ENCODE measurements at regions not wholly inside any gene's neighbourhood (a gene's known extent, or its start where the extent isn't known, plus 50 kb on each side); places are given as distances from the start of the nearest gene placed in this dataset.
"Not testable (repeated sequence)": the region's sequence is repeated elsewhere in the genome, so short reads cannot be mapped to it uniquely, and the experiment has no call there.

DNA sequence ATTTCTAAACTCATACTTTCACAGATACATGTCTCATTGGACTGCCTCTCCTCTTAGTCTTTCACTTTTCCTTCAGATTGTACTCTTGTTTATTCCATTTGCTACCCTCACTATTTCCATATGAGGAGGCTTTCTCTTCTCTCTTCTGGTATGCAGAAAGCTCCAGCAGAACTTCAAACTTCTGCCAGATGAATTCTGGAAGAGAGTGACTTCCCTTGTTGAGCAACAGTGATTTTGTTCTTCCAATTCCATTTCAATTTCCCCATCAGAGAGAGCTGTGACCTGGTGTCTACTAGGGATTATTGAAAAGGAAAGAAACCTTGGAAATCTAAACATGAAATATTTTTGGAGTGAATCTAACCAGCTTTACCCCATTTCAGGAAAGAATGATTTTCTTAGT is 523.2 kb upstream of the ZNF717 start:
- TF ChIP-seq, protein P1, sequence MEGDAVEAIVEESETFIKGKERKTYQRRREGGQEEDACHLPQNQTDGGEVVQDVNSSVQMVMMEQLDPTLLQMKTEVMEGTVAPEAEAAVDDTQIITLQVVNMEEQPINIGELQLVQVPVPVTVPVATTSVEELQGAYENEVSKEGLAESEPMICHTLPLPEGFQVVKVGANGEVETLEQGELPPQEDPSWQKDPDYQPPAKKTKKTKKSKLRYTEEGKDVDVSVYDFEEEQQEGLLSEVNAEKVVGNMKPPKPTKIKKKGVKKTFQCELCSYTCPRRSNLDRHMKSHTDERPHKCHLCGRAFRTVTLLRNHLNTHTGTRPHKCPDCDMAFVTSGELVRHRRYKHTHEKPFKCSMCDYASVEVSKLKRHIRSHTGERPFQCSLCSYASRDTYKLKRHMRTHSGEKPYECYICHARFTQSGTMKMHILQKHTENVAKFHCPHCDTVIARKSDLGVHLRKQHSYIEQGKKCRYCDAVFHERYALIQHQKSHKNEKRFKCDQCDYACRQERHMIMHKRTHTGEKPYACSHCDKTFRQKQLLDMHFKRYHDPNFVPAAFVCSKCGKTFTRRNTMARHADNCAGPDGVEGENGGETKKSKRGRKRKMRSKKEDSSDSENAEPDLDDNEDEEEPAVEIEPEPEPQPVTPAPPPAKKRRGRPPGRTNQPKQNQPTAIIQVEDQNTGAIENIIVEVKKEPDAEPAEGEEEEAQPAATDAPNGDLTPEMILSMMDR (conservative IDR thresholded peaks at IDR 0.05; ENCODE audit: low read depth, low read length) = no peak
- peak; percentile 84 for DNase-seq (ENCODE audit: low read depth)
- no peak overlapping the region for H3K4me3 ChIP-seq (ENCODE audit: low read depth, low read length)

DNA sequence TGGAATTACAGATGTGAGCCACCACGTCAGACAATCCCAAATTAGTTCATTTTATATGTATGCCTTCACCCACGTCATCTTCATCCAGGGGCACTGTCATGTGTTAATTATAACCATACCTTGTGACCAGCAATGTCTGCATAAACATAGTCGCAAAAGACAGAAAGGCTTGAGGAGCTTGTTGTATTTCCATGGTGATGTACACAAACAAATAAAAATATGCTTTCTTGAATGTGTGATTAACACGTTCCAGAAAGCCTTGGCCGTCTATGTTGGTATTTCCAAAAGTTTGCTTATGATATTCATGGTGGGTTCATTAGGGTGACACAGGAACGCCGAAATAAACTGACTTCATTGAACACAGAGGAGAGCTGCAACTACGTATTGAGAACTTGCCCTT is 524.7 kb upstream of the ZNF717 start:
- TF ChIP-seq, protein P1 (conservative IDR thresholded peaks at IDR 0.05; ENCODE audit: low read depth, low read length) = no peak
- peak; percentile 63 for DNase-seq (ENCODE audit: low read depth)
- no peak overlapping the region for H3K4me3 ChIP-seq (ENCODE audit: low read depth, low read length)

GRCh38 chr3:76310667-76311066 is 525.3 kb upstream of the ZNF717 start:
- peak overlapping the region; percentile 45 for H3K4me3 ChIP-seq (ENCODE audit: low read depth, low read length)
- TF ChIP-seq, protein P1 (conservative IDR thresholded peaks at IDR 0.05; ENCODE audit: low read depth, low read length) = no peak
- no peak for DNase-seq (ENCODE audit: low read depth)

GRCh38 chr3:76311941-76312340 is 526.6 kb upstream of the ZNF717 start:
- H3K4me3 ChIP-seq (ENCODE audit: low read depth, low read length) = peak overlapping the region; percentile 45
- no peak for DNase-seq (ENCODE audit: low read depth)

GRCh38 chr3:76315906-76316305 is 530.6 kb upstream of the ZNF717 start:
- not testable (repeated sequence) for DNase-seq (ENCODE audit: low read depth); H3K4me3 ChIP-seq (ENCODE audit: low read depth, low read length)

More at GRCh38 chr3:76311941-76312340, 526.6 kb upstream of the ZNF717 start:
- TF ChIP-seq, protein P1 (conservative IDR thresholded peaks at IDR 0.05; ENCODE audit: low read depth, low read length) = no peak

DNA sequence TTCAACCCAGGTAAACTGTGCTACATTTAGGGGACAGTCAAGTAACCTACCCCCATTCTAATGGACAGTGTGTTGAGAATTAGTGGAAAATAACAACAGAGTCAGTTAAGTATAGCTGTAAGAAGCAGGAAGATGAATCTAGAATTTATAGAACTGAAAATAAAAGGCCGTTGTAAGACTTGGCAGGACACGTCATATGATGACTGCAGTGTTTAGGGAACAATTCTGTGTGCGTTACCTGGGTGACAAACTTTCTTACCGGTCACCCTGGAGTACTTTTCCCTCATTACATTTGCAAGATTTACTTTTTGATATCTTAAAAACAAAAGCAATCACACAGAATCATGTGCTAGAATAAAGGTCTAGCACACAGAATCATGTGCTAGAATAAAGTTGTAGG is 536.3 kb upstream of the ZNF717 start:
- TF ChIP-seq, protein P1 (conservative IDR thresholded peaks at IDR 0.05; ENCODE audit: low read depth, low read length) = no peak
- DNase-seq (ENCODE audit: low read depth) = no peak
- H3K4me3 ChIP-seq (ENCODE audit: low read depth, low read length) = no peak overlapping the region

- peak; percentile 73 for DNase-seq (ENCODE audit: low read depth)
- H3K4me3 ChIP-seq (ENCODE audit: low read depth, low read length) = no peak overlapping the region
- TF ChIP-seq, protein P1 (conservative IDR thresholded peaks at IDR 0.05; ENCODE audit: low read depth, low read length) = no peak
Observed at GRCh38 chr3:76324101-76324500, 538.8 kb upstream of the ZNF717 start.

GRCh38 chr3:76345878-76346277 is 560.5 kb upstream of the ZNF717 start:
- DNase-seq (ENCODE audit: low read depth) = no peak
- no peak overlapping the region for H3K4me3 ChIP-seq (ENCODE audit: low read depth, low read length)
- TF ChIP-seq, protein P1 (conservative IDR thresholded peaks at IDR 0.05; ENCODE audit: low read depth, low read length) = no peak
